Spinal cord (tissue), 9 donors: ENCODE measurements at regions not wholly inside any gene's neighbourhood (a gene's known extent, or its start where the extent isn't known, plus 50 kb on each side); places are given as distances from the start of the nearest gene placed in this dataset.

Experiments
- DNase-seq, 6 donors: peaks; one replicate each; pipeline versions ENCODE4 v3.0.0 to v3.0.0-alpha.2; 2013 to 2015; ENCODE audit warnings: low spot score in 6 of 6, low read depth in 4 of 6
- H3K27ac ChIP-seq: one replicate; pipeline ENCODE4 v1.5.1; 2013; ENCODE audit warnings: low read depth, low read length, control low read depth
- H3K27me3 ChIP-seq: one replicate; pipeline ENCODE4 v1.6.1; 2013; ENCODE audit warnings: low read length; ENCODE audit not compliant: control insufficient read depth, insufficient read depth
- H3K36me3 ChIP-seq: one replicate; pipeline ENCODE4 v1.6.1; 2013; ENCODE audit warnings: low read length; ENCODE audit not compliant: control insufficient read depth, insufficient read depth
- H3K4me1 ChIP-seq: one replicate; pipeline ENCODE4 v1.6.1; 2013; ENCODE audit warnings: low read length; ENCODE audit not compliant: control insufficient read depth, insufficient read depth
- H3K4me3 ChIP-seq: one replicate; pipeline ENCODE4 v1.5.1; 2013; ENCODE audit warnings: low read depth, low read length, control low read depth
- H3K9me3 ChIP-seq: one replicate; pipeline ENCODE4 v1.6.1; 2013; ENCODE audit warnings: low read length; ENCODE audit not compliant: control insufficient read depth, insufficient read depth
- WGBS: methylation state at CpG from one replicate; pipeline ENCODE4 v1.1.5; 2013; ENCODE audit warnings: missing lambda C conversion rate; ENCODE audit not compliant: insufficient coverage; 5-methylcytosine and 5-hydroxymethylcytosine counted together
- donor health status: healthy.

DNA sequence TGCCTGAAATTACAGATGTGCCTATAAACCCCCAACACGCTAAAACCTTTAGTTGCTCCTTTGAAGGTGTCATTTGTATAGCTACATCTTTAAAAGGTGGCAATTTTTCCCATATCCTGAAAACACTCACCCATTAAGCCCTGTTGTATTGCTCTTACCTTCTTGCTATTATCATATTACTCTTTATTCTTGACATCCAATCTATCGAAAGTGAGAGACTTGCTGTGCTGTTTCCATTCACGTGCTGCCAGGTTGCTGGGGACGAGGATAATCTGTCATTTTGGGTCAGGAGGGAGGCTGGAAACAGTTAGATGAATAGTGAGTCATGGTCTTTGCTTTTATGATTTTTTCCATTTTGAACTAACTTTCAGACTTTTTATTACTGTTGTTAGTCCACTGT, 213.0 kb upstream of the PRMT6 start:
- H3K4me3 ChIP-seq: no peak overlapping the region
- no peak overlapping the region for H3K27ac ChIP-seq
- no peaks in the 10 kb centered on the region for H3K36me3 ChIP-seq
- DNase-seq: peak in 1 of 6 donors; percentile 50
- H3K27me3 ChIP-seq: no peaks in the 10 kb centered on the region
- no peaks in the 10 kb centered on the region for H3K4me1 ChIP-seq
- no peaks in the 10 kb centered on the region for H3K9me3 ChIP-seq
- WGBS: no CpG with 5 or more reads among the region's 4 CpGs

DNA sequence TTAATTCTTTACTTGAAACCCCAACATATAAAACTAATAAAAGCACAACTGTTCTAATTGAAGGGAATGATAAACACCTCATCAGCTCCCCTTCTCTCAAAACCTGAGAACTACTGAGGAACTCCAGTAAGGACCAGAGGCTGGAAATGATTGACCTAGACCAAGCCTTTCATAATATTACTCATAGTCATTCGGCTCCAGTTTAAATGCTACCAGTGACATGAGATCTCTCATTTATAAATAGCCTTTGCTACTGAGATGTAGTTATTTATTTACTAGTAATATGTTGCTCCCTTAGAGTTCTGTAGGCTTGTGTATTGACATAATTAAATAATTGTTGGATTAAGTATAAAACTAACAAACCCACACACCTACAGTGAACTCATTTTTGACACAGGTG, 209.8 kb upstream of the PRMT6 start:
- no peaks in the 10 kb centered on the region for H3K36me3 ChIP-seq
- H3K4me3 ChIP-seq: no peak overlapping the region
- DNase-seq: no peak
- WGBS: no CpG with 5 or more reads among the region's 1 CpG
- H3K27ac ChIP-seq: no peak overlapping the region
- no peaks in the 10 kb centered on the region for H3K9me3 ChIP-seq
- no peaks in the 10 kb centered on the region for H3K27me3 ChIP-seq
- no peaks in the 10 kb centered on the region for H3K4me1 ChIP-seq

DNA sequence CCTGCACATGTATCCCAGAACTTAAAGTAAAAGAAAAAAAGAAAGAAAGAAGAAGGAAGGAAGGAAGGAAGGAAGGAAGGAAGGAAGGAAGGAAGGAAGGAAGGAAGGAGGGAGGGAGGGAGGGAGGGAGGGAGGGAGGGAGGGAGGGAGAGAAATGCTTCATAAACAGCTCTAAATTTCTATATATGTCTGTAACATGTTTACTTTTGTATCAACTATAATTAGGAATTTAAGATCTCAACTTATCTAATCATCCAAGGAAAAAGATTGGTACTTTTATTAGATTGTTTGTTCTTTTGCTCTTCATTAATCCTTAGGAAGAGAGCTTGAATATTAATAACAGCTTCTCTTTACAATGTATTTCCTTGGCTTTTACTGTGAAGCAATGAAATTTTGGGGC, 195.4 kb upstream of the PRMT6 start:
- no peak for DNase-seq
- H3K4me1 ChIP-seq: no peaks in the 10 kb centered on the region
- no peak overlapping the region for H3K27ac ChIP-seq
- no peaks in the 10 kb centered on the region for H3K9me3 ChIP-seq
- H3K36me3 ChIP-seq: no peaks in the 10 kb centered on the region
- no peak overlapping the region for H3K4me3 ChIP-seq
- no peaks in the 10 kb centered on the region for H3K27me3 ChIP-seq

DNA sequence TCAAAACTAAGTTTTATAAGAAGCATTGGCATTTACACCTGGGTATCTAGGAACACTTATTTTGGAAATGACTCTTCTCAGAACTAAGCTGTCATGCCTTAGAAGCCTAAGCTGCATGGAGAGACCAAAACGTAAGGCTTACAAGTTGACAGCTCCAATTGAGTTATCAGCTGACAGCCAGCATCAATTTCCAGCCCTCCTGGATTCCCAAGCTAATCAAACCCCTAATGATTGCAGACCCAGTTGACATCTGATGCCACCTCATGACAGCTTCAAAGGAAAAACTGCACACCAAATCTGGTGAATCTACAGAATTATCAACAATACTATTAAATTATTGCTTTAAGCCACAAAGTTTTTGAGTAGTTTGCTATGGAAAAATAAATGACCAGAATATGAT, 187.6 kb upstream of the PRMT6 start:
- Histone ChIP-seq H3K9me3 (peaks cover 1% of the 10 kb centered on the region), H3K4me1 (no peaks in the 10 kb centered on the region), H3K36me3 (no peaks in the 10 kb centered on the region), H3K27ac (no peak overlapping the region), H3K4me3 (no peak overlapping the region), H3K27me3 (no peaks in the 10 kb centered on the region)
- DNase-seq: no peak
- WGBS: 83% methylated on average over 1 of the region's 1 CpG

DNA sequence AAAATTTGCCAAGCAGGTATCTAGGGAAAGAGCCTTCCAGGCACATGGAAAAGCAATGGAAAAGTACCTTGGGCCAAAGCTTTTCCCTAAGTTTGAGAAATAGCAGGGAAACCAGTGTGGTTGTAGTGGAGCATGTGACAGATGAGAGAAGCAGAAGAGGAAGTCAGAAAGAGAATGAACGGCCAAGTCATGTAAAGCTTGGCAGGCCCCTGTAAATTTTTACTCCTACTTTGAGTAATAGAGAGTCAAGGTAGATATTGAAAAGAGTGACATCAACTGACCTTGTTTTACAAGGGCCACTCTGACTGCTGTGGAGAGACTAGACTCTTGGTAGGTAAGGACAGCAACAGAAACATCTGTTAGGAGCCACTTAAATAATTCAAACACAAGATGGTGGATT, 180.9 kb upstream of the PRMT6 start:
- no peaks in the 10 kb centered on the region for H3K27me3 ChIP-seq
- DNase-seq: no peak
- no CpG with 5 or more reads among the region's 1 CpG for WGBS
- H3K4me1 ChIP-seq: no peaks in the 10 kb centered on the region
- H3K4me3 ChIP-seq: no peak overlapping the region
- no peaks in the 10 kb centered on the region for H3K9me3 ChIP-seq
- no peaks in the 10 kb centered on the region for H3K36me3 ChIP-seq
- H3K27ac ChIP-seq: no peak overlapping the region

DNA sequence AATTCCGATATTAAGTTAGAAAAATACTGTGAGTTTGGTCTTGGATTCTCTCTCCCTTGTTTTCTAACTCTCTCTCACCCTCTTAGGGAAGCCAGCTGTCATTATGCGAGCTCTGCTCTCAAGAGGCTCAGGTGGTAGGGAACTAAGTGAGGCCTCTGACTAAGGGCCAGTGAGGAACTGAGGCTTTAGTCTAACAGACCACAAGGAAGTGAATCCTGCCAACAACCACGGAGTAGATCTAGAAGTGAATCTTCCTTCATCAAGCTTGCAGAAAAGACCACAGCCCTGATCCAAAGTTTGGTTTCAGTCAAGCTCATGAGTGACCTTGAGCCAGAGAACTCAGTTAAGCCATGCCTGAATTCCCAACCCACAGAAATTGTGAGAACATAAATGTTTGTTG, 180.1 kb upstream of the PRMT6 start:
- no peak overlapping the region for H3K4me3 ChIP-seq
- H3K9me3 ChIP-seq: no peaks in the 10 kb centered on the region
- DNase-seq: no peak
- H3K27ac ChIP-seq: no peak overlapping the region
- no peaks in the 10 kb centered on the region for H3K27me3 ChIP-seq
- H3K4me1 ChIP-seq: no peaks in the 10 kb centered on the region
- no CpG with 5 or more reads among the region's 3 CpGs for WGBS
- no peaks in the 10 kb centered on the region for H3K36me3 ChIP-seq

DNA sequence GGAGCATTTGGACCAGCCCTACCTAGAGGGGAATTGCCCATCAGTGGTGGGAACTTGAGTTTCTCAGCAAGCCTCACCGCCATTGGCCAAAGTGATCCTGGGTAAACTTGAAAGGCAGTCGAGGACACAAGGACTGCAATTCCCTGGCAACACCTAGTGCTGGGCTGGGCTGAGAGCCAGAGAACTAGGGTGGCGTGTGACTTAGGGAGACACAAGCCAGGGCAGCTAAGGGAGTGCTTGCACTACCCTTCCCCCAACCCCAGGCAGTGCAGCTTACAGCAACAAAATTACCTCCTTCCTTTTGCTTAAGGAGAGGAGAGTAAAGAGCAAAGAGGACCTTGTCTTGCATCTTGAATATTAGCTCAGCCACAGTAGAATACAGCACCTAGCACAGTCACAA, 176.9 kb upstream of the PRMT6 start:
- 43% methylated on average over 2 of the region's 3 CpGs for WGBS
- peak in 2 of 6 donors; percentile 10 to 16 for DNase-seq

DNA sequence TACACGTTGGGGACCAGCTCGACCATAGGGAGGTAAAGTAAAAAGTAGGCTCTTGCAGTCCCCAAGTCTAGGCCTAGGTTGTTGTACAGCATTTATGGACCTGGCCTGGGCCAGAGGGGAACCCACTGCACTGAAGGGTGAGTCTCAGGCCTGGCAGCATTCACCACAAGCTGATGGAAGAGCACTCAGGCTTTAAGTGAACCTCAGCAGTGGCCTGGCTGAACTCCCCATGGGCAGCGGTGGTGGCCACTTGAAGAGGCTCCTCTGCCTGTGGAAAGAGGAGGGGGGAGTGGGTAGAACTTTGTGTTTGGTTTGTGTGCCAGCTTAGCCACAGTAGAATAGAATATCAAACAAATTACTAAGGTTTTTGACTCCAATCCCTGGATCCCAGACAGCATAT, 176.2 kb upstream of the PRMT6 start:
- H3K9me3 ChIP-seq: no peaks in the 10 kb centered on the region
- no peaks in the 10 kb centered on the region for H3K27me3 ChIP-seq
- 88% methylated on average over 2 of the region's 3 CpGs for WGBS
- no peaks in the 10 kb centered on the region for H3K36me3 ChIP-seq
- H3K4me1 ChIP-seq: no peaks in the 10 kb centered on the region
- DNase-seq: no peak
- no peak overlapping the region for H3K4me3 ChIP-seq
- H3K27ac ChIP-seq: no peak overlapping the region

More for the DNA sequence above, 176.9 kb upstream of the PRMT6 start:
- Histone ChIP-seq H3K36me3 (no peaks in the 10 kb centered on the region), H3K9me3 (no peaks in the 10 kb centered on the region), H3K4me1 (no peaks in the 10 kb centered on the region), H3K4me3 (no peak overlapping the region), H3K27ac (no peak overlapping the region), H3K27me3 (no peaks in the 10 kb centered on the region)

DNA sequence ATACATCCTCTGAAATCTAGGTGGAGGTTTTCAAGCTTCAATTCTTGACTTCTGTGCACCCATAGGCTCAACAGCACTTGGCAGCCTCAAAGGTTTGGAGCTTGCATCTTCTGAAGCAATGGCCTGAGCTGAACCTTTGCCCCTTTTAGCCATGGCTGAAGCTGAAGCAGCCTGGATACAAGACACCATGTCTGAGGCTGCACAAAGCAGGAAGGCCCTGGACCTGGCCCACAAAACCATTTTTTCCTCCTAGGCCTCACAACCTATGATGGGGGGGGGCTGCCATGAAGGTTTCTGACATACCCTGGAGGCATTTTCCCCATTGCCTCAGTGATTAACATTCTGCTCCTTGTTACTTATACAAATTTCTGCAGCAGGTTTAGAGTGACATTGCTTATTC, 173.3 kb upstream of the PRMT6 start:
- no peak overlapping the region for H3K4me3 ChIP-seq
- DNase-seq: no peak
- no peaks in the 10 kb centered on the region for H3K9me3 ChIP-seq

DNA sequence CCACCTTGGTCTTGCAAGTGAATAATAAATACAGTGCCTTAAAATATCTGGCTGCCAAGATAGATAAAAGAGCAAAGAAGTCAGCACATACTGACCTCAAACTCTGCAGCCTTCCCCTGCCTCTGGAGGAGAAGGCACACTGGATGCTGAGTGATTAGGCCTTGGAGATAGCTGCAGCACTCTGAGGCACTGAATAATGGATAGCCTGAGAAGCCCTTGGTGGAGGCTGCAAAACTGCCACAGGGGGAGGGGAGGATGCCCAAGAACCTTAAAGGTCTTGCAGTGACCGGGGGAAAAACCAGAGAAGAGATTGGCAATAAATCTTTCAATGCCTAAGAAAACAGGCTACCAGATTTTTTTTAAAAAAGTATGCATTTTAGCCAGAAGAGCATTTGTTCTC, 167.4 kb upstream of the PRMT6 start:
- no peak overlapping the region for H3K27ac ChIP-seq
- no peaks in the 10 kb centered on the region for H3K27me3 ChIP-seq
- H3K9me3 ChIP-seq: no peaks in the 10 kb centered on the region
- no peaks in the 10 kb centered on the region for H3K4me1 ChIP-seq
- DNase-seq: peak in 1 of 6 donors; percentile 19
- H3K4me3 ChIP-seq: no peak overlapping the region
- no peaks in the 10 kb centered on the region for H3K36me3 ChIP-seq
- no CpG with 5 or more reads among the region's 1 CpG for WGBS

More for the DNA sequence above, 173.3 kb upstream of the PRMT6 start:
- H3K27me3 ChIP-seq: no peaks in the 10 kb centered on the region
- no peak overlapping the region for H3K27ac ChIP-seq
- no peaks in the 10 kb centered on the region for H3K4me1 ChIP-seq
- no peaks in the 10 kb centered on the region for H3K36me3 ChIP-seq
